ENCODE measurements at regions not wholly inside any gene's neighbourhood (a gene's known extent, or its start where the extent isn't known, plus 50 kb on each side); places are given as distances from the start of the nearest gene placed in this dataset.

GRCh38 chr17:71980171-71980570 lies 140.6 kb upstream of the SOX9 start:
- no peak for DNase-seq (ENCODE audit: low spot score in 2 of 2)
- TF ChIP-seq CTCF (IDR thresholded peaks at IDR 0.05) (no peak), POLR2A (IDR thresholded peaks at IDR 0.05) (no peak)

GRCh38 chr17:71983828-71984227 lies 137.0 kb upstream of the SOX9 start:
- DNase-seq (ENCODE audit: low spot score in 2 of 2): no peak
- H3K4me3 ChIP-seq (ENCODE audit: low read depth, poor library complexity, severe bottlenecking): no peak overlapping the region
- TF ChIP-seq POLR2A (IDR thresholded peaks at IDR 0.05) (no peak), CTCF (IDR thresholded peaks at IDR 0.05) (no peak)
- intact Hi-C loops (cut with DNase I; ENCODE audit: low total_unique reads): no loop called here
- 39 to 63% methylated on average over 3 of the region's 3 CpGs for WGBS, 2 donors

More at GRCh38 chr17:71980171-71980570, 140.6 kb upstream of the SOX9 start:
- H3K4me3 ChIP-seq (ENCODE audit: low read depth, poor library complexity, severe bottlenecking): no peak overlapping the region
- intact Hi-C loops (cut with DNase I; ENCODE audit: low total_unique reads): no loop called here

- H3K4me3 ChIP-seq (ENCODE audit: low read depth, poor library complexity, severe bottlenecking): no peak overlapping the region
- intact Hi-C loops (cut with DNase I; ENCODE audit: low total_unique reads): no loop called here
- WGBS, 2 donors: 57 to 68% methylated on average over 3 of the region's 3 CpGs
- DNase-seq (ENCODE audit: low spot score in 2 of 2): no peak
- no peak for TF ChIP-seq POLR2A (IDR thresholded peaks at IDR 0.05)
- TF ChIP-seq CTCF (IDR thresholded peaks at IDR 0.05): no peak
These were observed 135.4 kb upstream of the SOX9 start for GRCh38 chr17:71985111-71986039.

- WGBS, 2 donors: 96 to 98% methylated on average over 1 of the region's 1 CpG
- no peak overlapping the region for H3K4me3 ChIP-seq (ENCODE audit: low read depth, poor library complexity, severe bottlenecking)
- intact Hi-C loops (cut with DNase I; ENCODE audit: low total_unique reads): no loop called here
- DNase-seq (ENCODE audit: low spot score in 2 of 2): no peak
- TF ChIP-seq POLR2A (IDR thresholded peaks at IDR 0.05) (no peak), CTCF (IDR thresholded peaks at IDR 0.05) (no peak)
These were observed 133.9 kb upstream of the SOX9 start for GRCh38 chr17:71986886-71987285.

- 26 to 33% methylated on average over 3 of the region's 3 CpGs for WGBS, 2 donors
- DNase-seq (ENCODE audit: low spot score in 2 of 2): peak in 1 of 2 donors; percentile 40
These were observed 133.2 kb upstream of the SOX9 start for GRCh38 chr17:71987634-71988033.

More at GRCh38 chr17:71987634-71988033, 133.2 kb upstream of the SOX9 start:
- TF ChIP-seq CTCF (IDR thresholded peaks at IDR 0.05) (no peak), POLR2A (IDR thresholded peaks at IDR 0.05) (no peak)
- H3K4me3 ChIP-seq (ENCODE audit: low read depth, poor library complexity, severe bottlenecking): no peak overlapping the region
- intact Hi-C loops (cut with DNase I; ENCODE audit: low total_unique reads): no loop called here
